ENCODE measurements at regions not wholly inside any gene's neighbourhood (a gene's known extent, or its start where the extent isn't known, plus 50 kb on each side); places are given as distances from the start of the nearest gene placed in this dataset.

- TF ChIP-seq CTCF (IDR thresholded peaks at IDR 0.05), result no peak
Observed at GRCh38 chr19:29093553-29093908, 119.4 kb downstream of the UQCRFS1 start.

- TF ChIP-seq CTCF (IDR thresholded peaks at IDR 0.05), result no peak
Observed at GRCh38 chr19:29092712-29093552, 120.0 kb downstream of the UQCRFS1 start.

GRCh38 chr19:29090783-29091526 is 122.0 kb downstream of the UQCRFS1 start:
- TF ChIP-seq CTCF (IDR thresholded peaks at IDR 0.05), result no peak

GRCh38 chr19:29089315-29089870 is 123.6 kb downstream of the UQCRFS1 start:
- no peak for TF ChIP-seq CTCF (IDR thresholded peaks at IDR 0.05)

GRCh38 chr19:29088761-29089160 is 124.2 kb downstream of the UQCRFS1 start:
- no peak for TF ChIP-seq CTCF (IDR thresholded peaks at IDR 0.05)

- TF ChIP-seq CTCF (IDR thresholded peaks at IDR 0.05), result no peak
Observed at GRCh38 chr19:29086646-29087045, 126.3 kb downstream of the UQCRFS1 start.

GRCh38 chr19:29086182-29086581 is 126.8 kb downstream of the UQCRFS1 start:
- TF ChIP-seq CTCF (IDR thresholded peaks at IDR 0.05), result no peak

All from LNCAP (cell line).